ENCODE measurements at regions not wholly inside any gene's neighbourhood (a gene's known extent, or its start where the extent isn't known, plus 50 kb on each side); places are given as distances from the start of the nearest gene placed in this dataset.

DNA sequence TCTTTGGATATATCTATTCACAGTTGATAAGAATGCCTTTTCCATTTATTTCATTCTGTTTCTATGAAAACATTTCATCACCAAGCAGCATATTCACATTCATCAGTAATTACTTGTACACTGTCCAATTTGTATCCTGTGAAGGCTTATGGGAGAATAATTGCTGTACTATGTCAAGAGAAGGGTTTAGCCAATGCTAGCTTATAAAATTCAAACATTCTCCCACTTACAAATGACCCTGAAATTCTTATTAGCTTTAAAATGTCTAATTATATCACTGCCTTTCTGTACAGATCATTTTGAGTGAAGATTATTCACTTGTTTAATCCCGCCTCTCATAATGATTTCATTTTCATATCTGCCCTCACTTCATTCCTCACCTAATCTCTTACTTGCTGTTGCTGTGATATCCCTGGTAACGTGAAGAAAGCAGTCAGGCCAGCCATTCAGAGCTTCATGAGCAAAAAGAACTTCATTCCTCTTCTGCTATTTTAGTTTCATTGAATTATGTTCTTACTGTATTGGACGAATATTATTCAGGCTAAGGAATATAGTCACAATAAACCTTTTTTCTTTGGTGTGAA lies 778.7 kb downstream of the OLFM4 start:
- H3K36me3 ChIP-seq (ENCODE audit: insufficient read depth, low read length, poor library complexity, severe bottlenecking): no peaks in the 10 kb centered on the region
- intact Hi-C loops (cut with micrococcal nuclease; ENCODE audit: unreplicated experiment): no loop called here
- no peak overlapping the region for H3K4me3 ChIP-seq (ENCODE audit: low read depth, low read length, poor library complexity, severe bottlenecking)
- ChIA-PET POLR2A (ENCODE audit: low non-redundant PET) (no interaction called here), CTCF (no interaction called here)
- TF ChIP-seq, protein P1, sequence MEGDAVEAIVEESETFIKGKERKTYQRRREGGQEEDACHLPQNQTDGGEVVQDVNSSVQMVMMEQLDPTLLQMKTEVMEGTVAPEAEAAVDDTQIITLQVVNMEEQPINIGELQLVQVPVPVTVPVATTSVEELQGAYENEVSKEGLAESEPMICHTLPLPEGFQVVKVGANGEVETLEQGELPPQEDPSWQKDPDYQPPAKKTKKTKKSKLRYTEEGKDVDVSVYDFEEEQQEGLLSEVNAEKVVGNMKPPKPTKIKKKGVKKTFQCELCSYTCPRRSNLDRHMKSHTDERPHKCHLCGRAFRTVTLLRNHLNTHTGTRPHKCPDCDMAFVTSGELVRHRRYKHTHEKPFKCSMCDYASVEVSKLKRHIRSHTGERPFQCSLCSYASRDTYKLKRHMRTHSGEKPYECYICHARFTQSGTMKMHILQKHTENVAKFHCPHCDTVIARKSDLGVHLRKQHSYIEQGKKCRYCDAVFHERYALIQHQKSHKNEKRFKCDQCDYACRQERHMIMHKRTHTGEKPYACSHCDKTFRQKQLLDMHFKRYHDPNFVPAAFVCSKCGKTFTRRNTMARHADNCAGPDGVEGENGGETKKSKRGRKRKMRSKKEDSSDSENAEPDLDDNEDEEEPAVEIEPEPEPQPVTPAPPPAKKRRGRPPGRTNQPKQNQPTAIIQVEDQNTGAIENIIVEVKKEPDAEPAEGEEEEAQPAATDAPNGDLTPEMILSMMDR (conservative IDR thresholded peaks at IDR 0.05; ENCODE audit: low read depth, low read length): no peak
- no peak for TF ChIP-seq EZH2 (IDR thresholded peaks at IDR 0.05; ENCODE audit: borderline replicate concordance, low read depth, low read length, poor library complexity, severe bottlenecking)
- H3K4me1 ChIP-seq (ENCODE audit: insufficient read depth, low read length, poor library complexity, severe bottlenecking): no peaks in the 10 kb centered on the region
- no peaks in the 10 kb centered on the region for H3K9me3 ChIP-seq (ENCODE audit: low read depth, low read length, poor library complexity, severe bottlenecking)
- no peak for DNase-seq (ENCODE audit: low spot score)
- no TSS peak for BruUV-seq (replicated peaks)
- no peaks in the 10 kb centered on the region for H3K27me3 ChIP-seq (replicated peaks; ENCODE audit: insufficient read depth, low read depth, low read length, poor library complexity)
- H3K27ac ChIP-seq (ENCODE audit: low read depth, low read length, poor library complexity, severe bottlenecking): no peak overlapping the region

DNA sequence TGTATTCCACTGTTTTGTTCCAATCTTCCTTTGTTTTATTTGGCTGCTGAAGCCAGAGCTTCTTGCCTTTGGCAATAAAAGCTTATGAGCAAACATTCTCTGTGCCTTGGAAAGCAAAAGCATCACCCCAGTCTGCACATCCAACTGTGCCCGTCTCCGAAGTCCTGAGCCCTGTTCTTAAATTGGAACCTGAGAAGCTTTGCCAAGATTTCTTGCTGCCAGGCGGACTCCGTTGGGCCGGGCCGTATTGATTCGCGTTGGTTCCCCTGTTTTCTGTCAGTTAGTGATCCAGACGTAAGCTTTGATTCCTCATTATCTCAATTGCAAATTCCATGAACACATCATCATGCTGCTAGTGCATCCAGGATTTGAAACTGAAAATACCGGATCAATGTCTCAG lies 793.0 kb downstream of the OLFM4 start:
- ChIA-PET POLR2A (ENCODE audit: low non-redundant PET) (no interaction called here), CTCF (no interaction called here)
- no TSS peak for BruUV-seq (replicated peaks)
- no peak for DNase-seq (ENCODE audit: low spot score)
- no peaks in the 10 kb centered on the region for H3K36me3 ChIP-seq (ENCODE audit: insufficient read depth, low read length, poor library complexity, severe bottlenecking)
- no peaks in the 10 kb centered on the region for H3K4me1 ChIP-seq (ENCODE audit: insufficient read depth, low read length, poor library complexity, severe bottlenecking)
- TF ChIP-seq, protein P1 (conservative IDR thresholded peaks at IDR 0.05; ENCODE audit: low read depth, low read length): no peak
- TF ChIP-seq EZH2 (IDR thresholded peaks at IDR 0.05; ENCODE audit: borderline replicate concordance, low read depth, low read length, poor library complexity, severe bottlenecking): no peak
- no peak overlapping the region for H3K4me3 ChIP-seq (ENCODE audit: low read depth, low read length, poor library complexity, severe bottlenecking)
- H3K27ac ChIP-seq (ENCODE audit: low read depth, low read length, poor library complexity, severe bottlenecking): no peak overlapping the region
- H3K27me3 ChIP-seq (replicated peaks; ENCODE audit: insufficient read depth, low read depth, low read length, poor library complexity): no peaks in the 10 kb centered on the region
- no peaks in the 10 kb centered on the region for H3K9me3 ChIP-seq (ENCODE audit: low read depth, low read length, poor library complexity, severe bottlenecking)
- intact Hi-C loops (cut with micrococcal nuclease; ENCODE audit: unreplicated experiment): no loop called here

DNA sequence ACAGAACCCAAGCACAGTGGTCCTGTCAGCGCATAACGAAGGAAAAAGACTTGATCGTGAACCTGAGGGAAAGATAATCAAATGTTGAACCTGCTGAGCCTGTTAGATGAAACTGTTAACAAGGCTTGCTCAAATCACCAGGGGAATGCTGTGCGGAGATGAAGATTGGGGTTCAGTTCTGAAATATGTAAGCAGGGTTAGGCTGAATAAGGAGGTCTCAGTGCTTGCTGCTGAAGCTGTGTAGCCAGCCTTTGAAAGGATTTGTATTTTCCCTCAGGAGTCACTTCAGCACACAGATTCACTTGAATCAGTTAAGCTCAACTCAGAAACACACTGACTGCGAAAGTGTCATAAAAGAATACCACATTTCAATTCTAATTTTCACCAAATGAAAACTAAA lies 793.5 kb downstream of the OLFM4 start:
- Histone ChIP-seq H3K27ac (ENCODE audit: low read depth, low read length, poor library complexity, severe bottlenecking) (no peak overlapping the region), H3K4me1 (ENCODE audit: insufficient read depth, low read length, poor library complexity, severe bottlenecking) (no peaks in the 10 kb centered on the region), H3K27me3 (replicated peaks; ENCODE audit: insufficient read depth, low read depth, low read length, poor library complexity) (no peaks in the 10 kb centered on the region), H3K4me3 (ENCODE audit: low read depth, low read length, poor library complexity, severe bottlenecking) (no peak overlapping the region), H3K9me3 (ENCODE audit: low read depth, low read length, poor library complexity, severe bottlenecking) (no peaks in the 10 kb centered on the region), H3K36me3 (ENCODE audit: insufficient read depth, low read length, poor library complexity, severe bottlenecking) (no peaks in the 10 kb centered on the region)
- DNase-seq (ENCODE audit: low spot score): no peak
- intact Hi-C loops (cut with micrococcal nuclease; ENCODE audit: unreplicated experiment): no loop called here
- TF ChIP-seq EZH2 (IDR thresholded peaks at IDR 0.05; ENCODE audit: borderline replicate concordance, low read depth, low read length, poor library complexity, severe bottlenecking): no peak
- TF ChIP-seq, protein P1 (conservative IDR thresholded peaks at IDR 0.05; ENCODE audit: low read depth, low read length): no peak
- ChIA-PET POLR2A (ENCODE audit: low non-redundant PET) (no interaction called here), CTCF (no interaction called here)
- no TSS peak for BruUV-seq (replicated peaks)

Measured in A673 (cell line).